ENCODE measurements at regions not wholly inside any gene's neighbourhood (a gene's known extent, or its start where the extent isn't known, plus 50 kb on each side); places are given as distances from the start of the nearest gene placed in this dataset.

GRCh38 chr22:49479566-49479965, 348.1 kb downstream of the BRD1 start:
- no peaks in the 10 kb centered on the region for H3K36me3 ChIP-seq
- DNase-seq: no peak
- H3K4me1 ChIP-seq: peaks cover 0 to 9% (median 0%) of the 10 kb centered on the region in 4 donors
- no peak overlapping the region for H3K4me3 ChIP-seq
- no peak overlapping the region for H3K27ac ChIP-seq
- intact Hi-C loops (cut with DNase I; ENCODE audit: low total_unique reads): no loop called here
- TF ChIP-seq EP300 (IDR thresholded peaks at IDR 0.05): no peak
- WGBS, 5 donors: 87 to 91% (median 90%) methylated on average over 9 of the region's 9 CpGs
- H3K9me3 ChIP-seq: no peaks in the 10 kb centered on the region
- H3K27me3 ChIP-seq: peaks cover 0 to 53% (median 17%) of the 10 kb centered on the region in 3 donors

GRCh38 chr22:49476800-49477400, 350.8 kb downstream of the BRD1 start:
- Histone ChIP-seq H3K36me3 (no peaks in the 10 kb centered on the region), H3K4me1 (peaks cover 0 to 7% (median 0%) of the 10 kb centered on the region in 4 donors), H3K4me3 (no peak overlapping the region), H3K27ac (no peak overlapping the region), H3K9me3 (no peaks in the 10 kb centered on the region), H3K27me3 (peaks cover 0 to 31% (median 16%) of the 10 kb centered on the region in 3 donors)
- intact Hi-C loops (cut with DNase I; ENCODE audit: low total_unique reads): no loop called here
- no peak for DNase-seq
- no peak for TF ChIP-seq EP300 (IDR thresholded peaks at IDR 0.05)
- TF ChIP-seq CTCF (IDR thresholded peaks at IDR 0.05): no peak
- no peak for TF ChIP-seq POLR2AphosphoS5 (IDR thresholded peaks at IDR 0.05)
- TF ChIP-seq POLR2A (IDR thresholded peaks at IDR 0.05): no peak

- intact Hi-C loops (cut with DNase I; ENCODE audit: low total_unique reads): no loop called here
- WGBS, 5 donors: 71 to 83% (median 80%) methylated on average over 5 of the region's 5 CpGs
These were observed 351.5 kb downstream of the BRD1 start for GRCh38 chr22:49476176-49476575.

GRCh38 chr22:49475253-49475652, 352.4 kb downstream of the BRD1 start:
- H3K4me1 ChIP-seq: no peaks in the 10 kb centered on the region
- intact Hi-C loops (cut with DNase I; ENCODE audit: low total_unique reads): no loop called here
- no peaks in the 10 kb centered on the region for H3K36me3 ChIP-seq
- H3K27ac ChIP-seq: no peak overlapping the region
- H3K27me3 ChIP-seq: peaks cover 0 to 19% (median 4%) of the 10 kb centered on the region in 3 donors
- no peak for DNase-seq
- WGBS, 5 donors: 78 to 86% (median 80%) methylated on average over 5 of the region's 5 CpGs
- no peak overlapping the region for H3K4me3 ChIP-seq
- TF ChIP-seq POLR2AphosphoS5 (IDR thresholded peaks at IDR 0.05) (no peak), CTCF (IDR thresholded peaks at IDR 0.05) (no peak), EP300 (IDR thresholded peaks at IDR 0.05) (no peak), POLR2A (IDR thresholded peaks at IDR 0.05) (no peak)
- H3K9me3 ChIP-seq: no peaks in the 10 kb centered on the region

More at GRCh38 chr22:49476176-49476575, 351.5 kb downstream of the BRD1 start:
- no peak for DNase-seq
- Histone ChIP-seq H3K27me3 (peaks cover 0 to 23% (median 9%) of the 10 kb centered on the region in 3 donors), H3K4me1 (no peaks in the 10 kb centered on the region), H3K27ac (no peak overlapping the region), H3K4me3 (no peak overlapping the region), H3K36me3 (no peaks in the 10 kb centered on the region), H3K9me3 (no peaks in the 10 kb centered on the region)
- TF ChIP-seq CTCF (IDR thresholded peaks at IDR 0.05) (no peak), POLR2A (IDR thresholded peaks at IDR 0.05) (no peak)

GRCh38 chr22:49473286-49473685, 354.4 kb downstream of the BRD1 start:
- 40 to 53% (median 52%) methylated on average over 11 of the region's 11 CpGs for WGBS, 5 donors
- H3K27me3 ChIP-seq: peaks cover 0 to 16% (median 4%) of the 10 kb centered on the region in 3 donors
- H3K36me3 ChIP-seq: no peaks in the 10 kb centered on the region
- no peaks in the 10 kb centered on the region for H3K4me1 ChIP-seq
- H3K4me3 ChIP-seq: no peak overlapping the region
- no peak for DNase-seq
- intact Hi-C loops (cut with DNase I; ENCODE audit: low total_unique reads): no loop called here
- no peak overlapping the region for H3K27ac ChIP-seq
- H3K9me3 ChIP-seq: no peaks in the 10 kb centered on the region
- TF ChIP-seq CTCF (IDR thresholded peaks at IDR 0.05): no peak
- TF ChIP-seq EP300 (IDR thresholded peaks at IDR 0.05): no peak
- TF ChIP-seq POLR2AphosphoS5 (IDR thresholded peaks at IDR 0.05): no peak
- no peak for TF ChIP-seq POLR2A (IDR thresholded peaks at IDR 0.05)
